ENCODE measurements at regions not wholly inside any gene's neighbourhood (a gene's known extent, or its start where the extent isn't known, plus 50 kb on each side); places are given as distances from the start of the nearest gene placed in this dataset.

GRCh38 chr4:166670341-166670740 is 564.0 kb downstream of the SPOCK3 start:
- Mint-ChIP-seq H3K4me1 (ENCODE audit: low read depth in 2 of 2) (no peaks in the 10 kb centered on the region), H3K27ac (no peak overlapping the region), H3K36me3 (ENCODE audit: insufficient read depth) (no peaks in the 10 kb centered on the region), H3K4me3 (no peak overlapping the region), H3K9me3 (peaks cover 10 to 11% of the 10 kb centered on the region in 2 donors), H3K27me3 (no peaks in the 10 kb centered on the region)
- no peak for ATAC-seq (replicated peaks)
- DNase-seq = no peak

- H3K36me3 Mint-ChIP-seq (ENCODE audit: insufficient read depth) = no peaks in the 10 kb centered on the region
- no peak overlapping the region for H3K4me3 Mint-ChIP-seq
- no peaks in the 10 kb centered on the region for H3K27me3 Mint-ChIP-seq
- peaks cover 10 to 20% of the 10 kb centered on the region in 2 donors for H3K9me3 Mint-ChIP-seq
- no peaks in the 10 kb centered on the region for H3K4me1 Mint-ChIP-seq (ENCODE audit: low read depth in 2 of 2)
- H3K27ac Mint-ChIP-seq = no peak overlapping the region
- ATAC-seq (replicated peaks) (no peak), DNase-seq (no peak)
Measured at GRCh38 chr4:166673911-166674310, 560.4 kb downstream of the SPOCK3 start.

DNA sequence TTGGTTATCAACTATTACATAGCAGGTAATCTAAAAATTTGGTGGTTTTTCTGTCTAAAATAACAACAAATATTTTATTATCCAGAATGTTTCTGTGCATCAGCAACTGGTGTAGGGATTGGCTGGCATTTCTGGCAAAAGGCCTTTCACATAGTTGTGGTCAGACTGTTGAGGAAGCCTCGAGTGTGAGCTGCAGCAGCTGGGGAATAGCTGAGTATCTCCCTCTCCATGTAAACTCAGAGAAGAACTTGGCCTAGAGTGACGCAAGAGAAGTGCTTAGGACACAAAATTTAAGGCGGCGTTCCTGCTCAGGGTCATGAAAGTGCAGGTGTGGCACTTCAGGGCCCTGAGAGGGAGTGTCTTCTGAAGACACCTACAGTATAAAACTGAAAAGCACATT is 558.9 kb downstream of the SPOCK3 start:
- ATAC-seq (replicated peaks) (no peak), DNase-seq (no peak)
- H3K27ac Mint-ChIP-seq = no peak overlapping the region
- no peaks in the 10 kb centered on the region for H3K36me3 Mint-ChIP-seq (ENCODE audit: insufficient read depth)
- H3K27me3 Mint-ChIP-seq = no peaks in the 10 kb centered on the region
- peaks cover 8 to 20% of the 10 kb centered on the region in 2 donors for H3K9me3 Mint-ChIP-seq
- no peak overlapping the region for H3K4me3 Mint-ChIP-seq
- no peaks in the 10 kb centered on the region for H3K4me1 Mint-ChIP-seq (ENCODE audit: low read depth in 2 of 2)

DNA sequence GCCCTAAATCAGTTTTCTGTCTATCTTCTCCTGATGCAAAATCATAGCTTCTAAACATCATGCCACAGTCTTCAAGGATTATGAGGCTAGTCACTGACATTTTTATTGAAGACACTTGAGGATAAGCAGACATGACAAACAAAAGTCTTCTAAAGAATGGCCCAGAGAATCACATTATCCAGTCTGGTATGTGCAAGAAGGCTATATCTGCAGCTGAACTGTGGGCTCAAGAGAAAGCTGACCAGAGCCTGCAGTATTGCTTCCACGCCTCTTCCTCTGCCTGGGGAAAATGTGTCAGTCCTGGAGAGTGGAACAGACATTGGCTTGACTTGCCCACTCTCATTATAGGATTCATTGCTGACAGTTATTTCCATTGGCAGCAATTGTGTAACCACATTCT is 553.5 kb downstream of the SPOCK3 start:
- no peak overlapping the region for H3K4me3 Mint-ChIP-seq
- H3K36me3 Mint-ChIP-seq (ENCODE audit: insufficient read depth) = no peaks in the 10 kb centered on the region
- H3K27ac Mint-ChIP-seq = no peak overlapping the region
- DNase-seq (no peak), ATAC-seq (replicated peaks) (no peak)
- H3K4me1 Mint-ChIP-seq (ENCODE audit: low read depth in 2 of 2) = no peaks in the 10 kb centered on the region
- peaks cover 9 to 15% of the 10 kb centered on the region in 2 donors for H3K9me3 Mint-ChIP-seq
- no peaks in the 10 kb centered on the region for H3K27me3 Mint-ChIP-seq

DNA sequence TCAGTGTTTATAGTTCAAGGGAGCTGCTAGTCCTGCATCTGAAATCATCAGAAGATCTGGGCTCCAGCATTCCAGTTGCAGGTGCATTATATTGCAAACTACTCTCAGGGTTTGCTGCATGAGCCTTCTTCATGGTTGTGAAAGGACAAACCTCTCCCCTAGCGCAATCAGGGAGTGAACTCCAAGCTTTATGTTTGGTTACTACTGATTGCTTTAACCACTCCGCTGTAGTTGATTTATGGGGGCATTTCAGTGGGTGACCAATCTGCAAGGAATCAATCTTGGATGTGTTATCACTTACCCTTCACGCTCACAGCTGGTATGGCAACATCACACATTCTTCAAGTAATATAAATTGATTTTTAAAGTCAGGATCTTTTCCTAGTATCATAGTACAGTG is 552.1 kb downstream of the SPOCK3 start:
- Mint-ChIP-seq H3K4me3 (no peak overlapping the region), H3K36me3 (ENCODE audit: insufficient read depth) (no peaks in the 10 kb centered on the region), H3K27ac (no peak overlapping the region), H3K27me3 (no peaks in the 10 kb centered on the region), H3K9me3 (peaks cover 7 to 11% of the 10 kb centered on the region in 2 donors), H3K4me1 (ENCODE audit: low read depth in 2 of 2) (no peaks in the 10 kb centered on the region)
- DNase-seq (no peak), ATAC-seq (replicated peaks) (no peak)
